ENCODE measurements at regions not wholly inside any gene's neighbourhood (a gene's known extent, or its start where the extent isn't known, plus 50 kb on each side); places are given as distances from the start of the nearest gene placed in this dataset.
"Not testable (repeated sequence)": the region's sequence is repeated elsewhere in the genome, so short reads cannot be mapped to it uniquely, and the experiment has no call there.

DNA sequence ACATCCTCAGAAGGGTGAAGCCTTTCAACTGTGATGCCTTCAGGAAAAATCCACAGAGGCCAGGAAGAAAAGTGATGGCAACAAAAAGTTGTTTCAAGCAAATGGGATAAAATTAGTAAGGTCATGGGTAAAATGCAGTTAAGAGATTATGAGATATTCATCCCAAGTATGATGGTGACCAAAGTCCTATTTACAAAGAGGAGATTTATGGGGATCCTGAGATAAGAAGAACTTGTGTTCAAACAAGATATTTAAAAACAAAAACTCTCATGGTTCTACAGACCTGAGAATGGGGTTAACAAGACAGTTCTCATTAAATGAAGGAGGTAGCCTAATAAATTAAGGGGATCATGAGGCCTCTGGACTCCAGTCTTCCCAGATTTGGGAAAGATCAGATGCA is 184.4 kb downstream of the FCRL5 start:
- no peak for DNase-seq

DNA sequence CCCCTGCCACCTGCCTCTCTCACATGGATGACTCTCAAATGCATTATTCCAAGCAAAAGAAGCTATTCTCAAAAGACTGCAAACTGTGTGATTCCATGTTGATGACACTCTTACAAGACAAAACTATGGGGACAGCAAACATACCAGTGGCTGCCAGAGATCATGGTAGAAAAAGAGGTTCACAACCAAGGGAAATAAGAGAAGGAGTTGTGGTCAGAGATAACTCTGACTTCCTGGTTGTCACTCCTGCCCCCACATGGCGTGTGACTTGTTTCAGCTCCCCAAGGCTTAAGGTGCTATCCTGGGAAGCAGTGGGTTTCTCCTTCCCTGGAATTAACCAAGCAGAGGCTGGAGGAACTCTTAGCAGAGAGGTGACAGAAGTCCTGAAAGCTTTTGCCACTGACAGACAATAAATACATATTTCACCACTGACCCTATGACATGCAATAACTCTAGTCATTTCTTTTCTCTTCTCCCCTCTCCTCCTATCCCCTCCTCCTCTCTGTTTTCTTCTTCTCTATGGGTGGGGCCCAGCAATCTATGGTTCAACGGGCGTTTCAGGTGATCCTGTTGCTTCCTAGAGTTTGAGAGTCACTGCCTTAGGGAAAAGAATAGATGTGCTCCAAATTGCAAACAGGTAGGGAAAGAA is 185.1 kb downstream of the FCRL5 start:
- no peak for DNase-seq

DNA sequence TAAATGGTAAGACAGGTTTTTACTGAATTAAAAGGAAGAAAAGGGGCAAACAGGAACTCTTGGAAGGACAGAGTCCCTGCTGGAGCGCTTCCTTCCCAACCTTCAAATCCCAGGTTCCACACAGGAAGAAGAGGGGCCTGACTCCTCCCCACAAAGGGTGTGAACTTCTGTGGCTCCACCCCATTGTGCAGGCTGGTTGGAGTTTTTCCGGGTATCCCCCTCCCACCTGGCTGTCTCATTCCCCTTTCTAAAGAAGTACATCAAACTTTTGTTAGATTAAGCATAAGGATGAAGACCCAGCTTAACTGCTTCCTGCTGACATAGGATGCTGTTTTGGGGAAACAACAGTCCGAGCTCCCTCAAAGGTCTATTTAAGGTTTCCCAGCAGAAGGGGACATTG is 187.7 kb downstream of the FCRL5 start:
- no peak for DNase-seq

DNA sequence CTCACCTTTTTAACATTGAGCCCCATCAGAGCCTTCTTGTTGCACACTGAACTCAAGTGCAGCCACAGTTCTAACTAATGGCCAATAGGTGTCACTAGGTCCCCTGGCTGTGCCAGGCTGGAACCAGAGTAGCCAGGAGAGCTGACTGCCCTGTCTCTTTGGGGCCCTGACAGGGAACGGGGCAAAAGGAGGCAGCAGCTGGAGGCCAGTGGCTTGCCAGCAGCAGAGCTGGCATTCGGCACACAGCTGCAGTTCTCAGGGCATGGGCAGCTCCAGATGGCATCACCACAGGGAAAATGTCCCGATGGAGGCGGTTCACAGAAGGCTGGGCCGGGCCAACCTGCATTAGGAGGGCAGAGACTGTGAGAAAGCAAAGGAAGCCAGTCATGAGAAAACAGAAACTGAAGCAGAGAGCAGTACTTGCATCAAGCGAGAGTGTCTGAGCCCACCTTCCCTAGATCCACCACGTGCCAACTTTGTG is 188.6 kb downstream of the FCRL5 start:
- DNase-seq = peak; percentile 66

DNA sequence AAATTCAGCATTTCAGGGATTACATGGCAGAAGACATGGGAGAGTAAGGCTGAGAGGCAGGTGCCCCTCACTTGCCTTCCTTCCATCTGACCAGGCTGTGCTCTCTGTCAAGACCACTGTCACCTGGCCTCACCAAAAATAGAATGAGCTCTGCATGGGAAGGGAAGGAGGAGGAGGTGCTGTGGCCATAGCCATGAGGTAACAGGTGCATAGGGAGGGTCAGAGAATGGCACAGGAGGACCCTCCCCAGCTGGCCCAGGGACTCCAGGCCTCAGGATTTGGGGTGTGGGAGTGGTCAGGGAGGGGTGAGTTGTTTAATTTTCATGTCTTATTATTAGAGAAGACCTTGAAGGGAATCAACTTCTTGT is 192.3 kb downstream of the FCRL5 start:
- DNase-seq = no peak

DNA sequence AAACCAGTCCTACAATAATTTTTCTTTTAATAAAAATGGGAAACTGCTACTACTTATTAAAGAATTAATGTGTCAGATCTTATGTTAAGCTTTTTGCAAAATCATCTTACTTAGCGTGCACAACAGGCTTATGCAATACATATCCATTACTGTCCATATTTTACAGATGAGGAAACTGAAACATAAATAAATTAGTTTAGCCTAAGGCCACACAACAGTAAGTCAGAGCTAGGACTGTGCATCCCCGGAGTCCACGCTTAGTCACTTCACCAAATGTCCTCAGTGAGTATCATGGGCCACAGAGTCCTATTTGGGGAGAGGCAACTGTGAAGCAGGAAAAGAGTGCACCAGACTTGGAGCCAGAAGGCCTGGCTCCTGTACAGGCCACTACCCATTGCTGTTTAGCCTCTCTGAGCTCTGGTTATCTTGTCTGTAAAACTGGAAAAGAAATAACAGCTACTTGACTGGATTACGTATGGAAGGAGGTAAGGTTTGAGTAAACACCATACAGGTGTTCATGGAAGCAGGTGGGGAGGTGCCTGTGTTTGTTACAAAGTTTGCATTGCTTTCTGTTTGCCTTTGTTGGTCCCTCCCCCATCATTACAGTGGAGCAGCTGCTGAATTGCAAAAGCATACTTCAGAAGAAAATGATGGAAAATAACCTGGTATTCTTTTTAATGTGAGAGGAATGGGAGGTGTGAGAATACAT is 192.8 kb downstream of the FCRL5 start:
- no peak for DNase-seq

DNA sequence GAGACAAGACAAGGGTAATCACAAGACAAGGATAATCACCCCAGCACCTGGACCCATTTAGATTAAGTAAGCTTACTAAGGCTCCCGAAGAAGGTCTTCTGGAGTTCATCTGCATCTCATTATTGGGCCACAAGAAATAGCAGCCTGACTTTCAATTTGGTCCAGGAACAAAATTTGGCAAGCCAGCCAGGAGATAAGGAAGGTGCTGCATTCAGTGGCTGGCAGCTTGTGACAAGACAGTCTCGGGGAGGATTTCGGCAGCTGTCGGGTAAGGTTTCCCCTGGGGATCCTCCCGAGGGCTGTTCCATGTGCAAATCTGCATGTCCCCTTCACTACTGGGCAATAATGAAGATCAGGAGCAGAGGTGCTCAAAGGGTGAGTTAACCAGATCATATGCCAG is 195.2 kb downstream of the FCRL5 start:
- no peak for DNase-seq

DNA sequence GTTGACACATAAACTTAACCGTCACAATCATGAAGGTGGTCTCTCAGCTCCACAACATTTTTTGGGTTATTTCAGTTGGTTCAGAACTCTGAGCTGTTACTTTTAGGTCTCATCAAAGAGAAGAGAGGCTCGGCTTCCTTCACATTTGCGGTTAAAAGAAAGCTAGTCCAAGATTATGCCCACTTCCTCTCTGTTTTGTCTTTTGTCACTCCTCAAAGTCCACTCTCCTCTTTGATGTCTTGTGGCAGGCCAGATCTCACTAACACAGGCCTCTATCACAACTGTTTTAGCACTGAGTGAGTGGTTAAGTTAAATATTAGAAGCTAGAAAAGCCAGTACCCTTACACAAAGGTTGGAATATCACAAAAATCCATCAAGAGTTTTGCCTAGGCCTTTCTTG is 195.7 kb downstream of the FCRL5 start:
- DNase-seq = no peak

DNA sequence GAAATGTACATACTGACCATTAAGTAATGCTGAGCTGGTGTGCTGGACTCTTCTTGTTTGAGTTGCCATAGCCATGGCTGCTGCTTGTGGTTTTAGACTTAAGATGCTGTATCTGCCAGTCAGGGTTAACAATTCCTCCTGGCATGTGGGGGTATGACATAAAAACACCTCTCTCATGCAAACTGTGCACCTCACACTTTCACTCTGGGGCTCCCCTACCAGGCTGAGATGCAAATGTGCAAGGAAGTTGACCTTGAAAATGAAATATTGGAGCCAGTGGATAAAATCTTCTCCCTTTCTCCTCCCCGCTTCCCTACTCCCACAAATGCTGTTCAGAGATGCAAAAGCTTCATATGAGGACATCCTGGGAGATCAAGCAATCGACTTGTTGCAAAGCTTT is 198.8 kb downstream of the FCRL5 start:
- DNase-seq = no peak

DNA sequence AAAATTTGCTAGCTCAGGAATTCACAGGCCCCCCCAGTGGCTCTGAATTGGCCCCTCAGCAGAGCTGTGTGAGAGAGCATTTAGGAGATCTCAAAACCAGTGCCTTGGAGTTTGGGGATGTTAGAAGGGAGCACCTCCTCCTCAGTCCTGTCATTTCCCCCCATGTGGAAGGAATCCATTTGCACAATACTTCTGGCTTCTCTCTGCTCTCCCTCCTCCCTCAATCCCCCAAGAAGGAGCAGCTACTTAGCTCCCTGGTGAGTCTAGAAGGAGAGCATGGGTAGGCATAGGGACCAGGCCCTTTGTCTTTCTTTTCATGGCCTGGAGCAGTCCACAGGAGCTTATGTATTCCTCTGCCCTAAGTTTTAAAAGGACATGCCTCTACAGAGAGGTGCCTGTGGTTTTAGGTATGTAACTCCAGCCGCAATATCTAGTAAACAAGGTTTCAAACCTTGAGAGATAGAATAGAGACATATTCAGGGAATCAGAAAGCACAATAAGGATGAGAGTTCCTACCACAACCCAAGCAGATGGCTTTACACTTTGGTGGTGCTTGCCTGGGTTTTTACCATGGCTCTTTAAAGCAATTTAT is 199.4 kb downstream of the FCRL5 start:
- DNase-seq = no peak

DNA sequence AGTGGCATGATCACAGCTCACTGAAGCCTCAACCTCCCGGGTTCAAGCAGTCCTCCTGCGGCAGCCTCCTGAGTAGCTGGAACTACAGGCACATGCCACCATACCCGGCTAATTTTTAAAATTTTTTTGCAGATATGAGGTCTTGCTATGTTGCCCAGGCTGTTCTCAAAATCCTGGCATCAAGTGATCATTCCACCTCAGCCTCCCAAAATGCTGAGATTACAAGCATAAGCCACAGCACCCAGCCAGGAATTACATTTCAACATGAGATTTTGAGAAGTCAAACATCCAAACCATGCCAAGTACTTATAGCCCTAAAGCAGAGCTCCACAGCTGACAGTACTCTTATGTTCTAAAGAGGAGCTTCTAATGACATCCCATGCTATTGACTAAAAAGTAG is 200.1 kb downstream of the FCRL5 start:
- no peak for DNase-seq

DNA sequence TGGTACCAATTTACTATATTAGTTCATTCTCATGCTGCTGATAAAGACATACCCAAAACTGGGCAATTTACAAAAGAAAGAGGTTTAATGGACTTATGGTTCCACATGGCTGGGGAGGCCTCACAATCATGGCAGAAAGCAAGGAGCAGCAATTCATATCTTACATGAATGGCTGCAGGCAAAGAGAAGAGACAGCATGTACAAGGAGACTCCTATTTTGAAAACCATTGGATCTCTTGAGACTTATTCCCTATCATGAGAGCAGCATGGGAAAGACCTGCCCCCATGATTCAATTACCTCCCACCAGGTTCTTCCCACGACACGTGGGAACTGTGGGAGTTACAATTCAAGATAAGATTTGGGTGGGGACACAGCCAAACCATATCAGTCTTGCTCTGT is 200.5 kb downstream of the FCRL5 start:
- DNase-seq = not testable (repeated sequence)

DNA sequence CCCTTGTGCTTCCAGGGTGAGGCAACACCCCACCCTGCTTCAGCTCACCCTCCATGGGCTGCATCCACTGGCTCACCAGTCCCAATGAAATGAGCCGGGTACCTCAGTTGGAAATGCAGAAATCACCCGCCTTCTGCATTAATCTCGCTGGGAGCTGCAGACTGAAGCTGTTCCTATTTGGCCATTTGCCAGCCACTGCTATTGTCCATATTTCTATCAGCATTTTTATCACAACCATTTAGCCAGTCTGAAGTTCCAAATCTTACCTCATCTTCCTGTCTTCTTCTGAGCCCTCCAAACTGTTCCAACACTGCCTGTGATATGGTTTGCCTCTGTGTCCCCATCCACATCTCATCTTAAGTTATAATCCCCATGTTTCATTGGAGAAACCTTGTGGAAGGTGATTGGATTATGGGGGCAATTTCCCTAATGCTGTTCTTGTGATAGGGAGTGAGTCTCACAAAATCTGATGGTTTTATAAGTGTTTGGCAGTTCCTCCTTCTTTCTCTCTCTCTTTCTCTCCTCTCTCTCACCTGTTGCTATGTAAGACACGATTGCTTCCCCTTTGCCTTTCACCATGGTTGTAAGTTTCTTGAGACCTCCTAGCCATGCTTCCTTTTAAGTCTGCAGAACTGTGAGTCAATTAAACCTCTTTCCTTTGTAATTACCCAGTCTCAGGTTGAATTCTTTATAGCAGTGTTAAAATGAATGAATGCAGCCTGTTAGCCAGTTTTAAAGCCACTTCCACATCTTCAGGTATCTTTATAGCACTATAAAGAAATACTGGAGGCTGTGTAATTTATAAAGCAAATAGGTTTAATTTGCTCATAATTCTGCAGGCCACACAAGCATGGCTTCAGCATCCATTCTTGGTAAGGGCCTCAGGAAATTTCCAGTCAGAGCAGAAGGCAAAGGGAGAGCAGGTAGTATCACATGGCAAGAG is 203.5 kb downstream of the FCRL5 start:
- peak; percentile 33 for DNase-seq

DNA sequence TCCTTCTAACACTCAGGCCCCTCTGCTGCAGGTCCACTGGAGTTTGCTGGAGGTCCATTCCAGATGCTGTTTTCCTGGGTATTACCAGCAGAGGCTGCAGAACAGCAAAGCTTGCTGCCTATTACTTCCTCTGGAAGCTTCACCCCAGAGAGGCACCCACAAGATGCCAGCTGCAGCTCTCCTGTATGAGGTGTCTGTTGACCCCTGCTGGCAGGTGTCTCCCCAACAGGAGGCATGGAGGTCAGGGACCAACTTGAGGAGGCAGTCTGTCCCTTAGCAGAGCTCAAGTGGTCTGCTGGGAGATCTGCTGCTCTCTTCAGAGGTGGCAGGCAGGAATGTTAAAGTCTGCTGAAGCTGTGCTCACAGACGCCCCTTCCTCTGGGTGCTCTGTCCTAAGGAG is 204.8 kb downstream of the FCRL5 start:
- DNase-seq = no peak

DNA sequence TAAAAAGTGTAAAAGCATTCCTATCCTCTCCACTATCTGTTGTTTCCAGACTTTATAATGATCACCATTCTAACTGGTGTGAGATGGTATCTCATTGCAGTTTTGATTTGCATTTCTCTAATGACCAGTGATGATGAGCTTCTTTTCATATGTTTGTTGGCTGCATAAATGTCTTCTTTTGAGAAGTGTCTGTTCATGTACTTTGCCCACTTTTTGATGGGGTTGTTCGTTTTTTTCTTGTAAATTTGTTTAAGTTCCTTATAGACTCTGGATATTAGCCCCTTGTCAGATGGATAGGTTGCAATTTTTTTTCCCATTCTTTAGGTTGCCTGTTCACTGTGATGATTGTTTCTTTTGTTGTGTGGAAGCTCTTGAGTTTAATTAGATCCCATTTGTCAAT is 199.6 kb upstream of the ETV3 start:
- DNase-seq = not testable (repeated sequence)

DNA sequence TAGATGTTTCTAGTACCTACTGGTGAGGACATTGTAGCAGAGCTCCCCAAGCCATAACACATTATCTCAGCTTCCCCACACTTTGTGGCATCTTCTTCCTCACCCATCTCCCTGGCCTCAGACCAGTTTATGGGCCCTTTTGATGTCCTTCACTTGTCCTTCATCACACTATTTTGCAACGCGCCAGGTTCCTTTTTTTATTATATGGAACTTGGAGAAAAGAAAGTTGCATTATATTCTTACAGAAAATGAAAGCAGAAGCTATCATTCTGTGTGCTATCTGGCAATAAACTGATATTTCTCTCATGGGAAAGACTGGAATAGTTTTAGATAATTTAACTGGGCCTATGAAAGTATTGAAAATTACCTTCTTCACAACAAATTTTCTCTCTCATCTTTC is 196.9 kb upstream of the ETV3 start:
- no peak for DNase-seq

DNA sequence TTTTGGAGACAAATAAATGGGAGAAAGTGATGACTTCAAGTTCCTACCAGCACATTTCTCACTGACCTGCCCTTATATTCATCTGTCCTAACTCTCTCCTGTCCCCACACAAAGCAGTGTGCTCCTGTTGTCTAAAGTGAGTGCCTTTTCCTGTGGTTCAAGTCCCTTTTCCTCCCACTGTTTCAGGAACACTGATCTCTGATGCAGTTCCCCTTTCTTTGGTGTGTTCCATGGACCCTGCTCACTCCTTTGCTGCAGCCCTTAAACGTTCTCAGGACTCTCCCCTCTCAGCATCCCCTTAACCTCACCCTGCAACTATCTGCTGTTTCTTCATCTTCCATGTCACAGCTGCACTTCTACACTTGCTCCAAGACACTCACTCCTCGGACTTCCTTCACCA is 195.8 kb upstream of the ETV3 start:
- no peak for DNase-seq

DNA sequence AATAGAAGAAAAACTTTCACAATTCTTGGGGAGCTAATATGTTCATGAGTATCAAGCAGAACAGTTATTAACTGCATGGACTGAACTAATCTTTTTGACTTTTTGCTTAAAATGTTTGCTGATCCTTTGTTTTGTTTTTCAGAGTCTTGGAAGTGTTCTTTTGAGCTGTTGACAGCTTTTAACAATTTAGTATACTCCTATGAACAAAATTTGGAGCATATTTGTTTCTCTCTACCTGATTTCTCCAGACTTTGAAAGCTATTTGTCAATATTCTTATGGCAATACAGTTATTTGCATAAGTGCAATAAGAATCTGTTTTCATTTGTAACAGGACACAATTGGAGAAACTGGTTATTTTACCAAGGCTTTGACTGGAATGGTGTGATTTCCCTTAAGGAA is 192.0 kb upstream of the ETV3 start:
- DNase-seq = not testable (repeated sequence)

DNA sequence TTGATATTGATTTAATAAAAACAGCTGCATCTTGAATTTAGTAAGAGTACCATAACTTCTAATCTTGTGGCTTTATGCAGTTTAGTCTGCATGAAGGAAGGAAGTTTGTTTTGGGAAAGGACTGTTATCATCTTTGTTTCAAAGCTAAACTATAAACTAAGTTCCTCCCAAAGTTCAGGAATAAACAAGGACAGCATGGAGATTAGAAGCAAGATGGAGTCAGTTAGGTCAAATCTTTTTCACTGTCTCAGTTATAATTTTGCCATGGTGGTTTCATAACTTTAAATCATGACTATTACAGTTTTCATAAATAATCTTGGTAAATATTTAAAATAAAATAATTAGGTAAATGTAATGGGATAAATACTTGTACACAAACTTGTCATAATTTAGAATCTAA is 189.9 kb upstream of the ETV3 start:
- DNase-seq = not testable (repeated sequence)

DNA sequence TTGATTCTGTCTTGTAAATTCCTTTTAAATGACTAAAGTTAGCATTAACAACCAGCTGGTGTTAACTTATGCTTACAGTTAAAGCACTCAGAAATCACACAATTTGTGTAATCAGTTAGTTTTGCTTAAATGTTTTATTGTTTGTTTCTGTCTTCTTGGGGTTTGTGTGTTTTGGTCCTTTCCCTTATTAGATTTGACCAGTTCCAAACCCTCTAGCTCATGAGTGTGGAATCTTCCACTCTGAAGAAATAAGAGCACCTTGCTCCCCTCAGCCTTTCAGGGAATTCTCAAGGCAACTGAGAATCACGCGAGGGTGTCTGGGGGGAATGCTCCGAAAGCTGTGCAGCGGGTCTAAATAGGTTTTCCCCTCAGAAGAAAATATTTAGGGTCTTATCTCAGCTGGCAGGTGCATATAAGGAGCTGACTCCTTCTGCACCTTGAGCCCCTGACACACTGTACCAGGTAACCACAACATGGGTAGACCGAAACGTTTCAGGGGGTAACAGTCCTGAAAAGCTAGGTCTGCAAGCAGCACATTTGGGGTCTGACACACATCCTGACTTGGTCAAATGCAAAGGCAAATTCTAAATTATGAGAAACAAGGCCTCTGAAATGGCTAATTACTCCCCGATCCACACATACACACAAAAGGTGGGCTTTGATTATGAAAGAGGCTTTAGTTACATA is 188.1 kb upstream of the ETV3 start:
- DNase-seq = no peak

DNA sequence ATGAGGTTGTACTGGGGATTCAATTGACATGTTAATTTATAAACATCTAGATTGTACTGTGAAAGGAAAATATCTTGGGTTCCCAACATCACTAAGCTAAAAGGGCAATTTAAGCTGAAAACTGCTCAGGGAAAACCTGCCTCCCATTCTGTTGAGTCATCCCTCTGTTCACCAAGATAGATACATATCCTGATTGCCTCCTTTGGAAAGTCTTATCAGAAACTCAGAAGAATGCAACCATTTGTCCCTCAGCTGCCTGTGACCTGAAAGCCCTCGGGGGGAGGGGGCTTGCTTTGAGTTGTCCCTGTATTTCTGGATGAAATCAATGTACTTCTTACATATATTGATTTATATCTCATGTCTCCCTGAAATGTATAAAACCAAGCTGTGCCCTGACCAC is 187.0 kb upstream of the ETV3 start:
- no peak for DNase-seq

DNA sequence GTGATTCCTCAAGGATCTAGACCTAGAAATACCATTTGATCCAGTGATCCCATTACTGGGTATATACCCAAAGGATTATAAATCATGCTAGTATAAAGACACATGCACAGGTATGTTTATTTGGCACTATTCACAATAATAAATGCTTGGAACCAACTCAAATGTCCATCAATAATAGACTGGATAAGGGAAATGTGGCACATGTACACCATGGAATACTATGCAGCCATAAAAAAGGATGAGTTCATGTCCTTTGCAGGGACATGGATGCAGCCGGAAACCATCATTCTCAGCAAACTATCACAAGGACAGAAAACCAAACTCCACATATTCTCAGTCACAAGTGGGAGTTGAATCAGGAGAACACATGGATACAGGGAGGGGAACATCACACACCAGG is 183.8 kb upstream of the ETV3 start:
- DNase-seq = not testable (repeated sequence)

DNA sequence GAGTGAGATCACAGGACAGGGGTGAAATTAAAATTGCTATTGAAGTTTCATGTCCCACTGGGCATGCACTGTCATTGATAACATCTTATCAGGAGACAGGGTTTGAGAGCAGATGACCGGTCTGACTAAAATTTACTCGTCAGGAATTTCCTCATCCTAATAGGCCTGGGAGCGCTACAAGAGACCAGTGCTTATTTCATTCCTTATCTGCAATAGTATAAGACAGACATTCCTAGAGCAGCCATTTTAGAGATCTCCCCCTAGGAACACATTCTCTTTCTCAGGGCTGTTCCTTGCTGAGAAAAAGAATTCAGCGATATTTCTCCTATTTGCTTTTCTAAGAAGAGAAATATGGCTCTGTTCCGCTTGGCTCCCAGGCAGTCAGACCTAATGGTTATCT is 181.4 kb upstream of the ETV3 start:
- DNase-seq = no peak

Measured in dermis blood vessel endothelial cell (primary cell).